Breast epithelium (tissue), 3 donors: ENCODE measurements at regions not wholly inside any gene's neighbourhood (a gene's known extent, or its start where the extent isn't known, plus 50 kb on each side); places are given as distances from the start of the nearest gene placed in this dataset.

Source experiments
- POLR2A ChIP-seq: fragments of 450-650 bp; IDR thresholded peaks from one replicate; pipeline ENCODE4 v1.6.1; 2016; ENCODE audit warnings: antibody characterized with exemption, mild to moderate bottlenecking, moderate library complexity
- POLR2AphosphoS5 ChIP-seq, 3 donors: sonication (generic); formaldehyde crosslinking; IDR thresholded peaks; one replicate each; pipeline ENCODE4 v1.6.1; 2017; ENCODE audit warnings: antibody characterized with exemption in 3 of 3
- TF ChIP-seq, protein P1 (sequence below), 3 donors: fragments of 450-650 bp; IDR thresholded peaks; one replicate each; pipeline ENCODE4 v1.5.1; 2016 to 2017; ENCODE audit warnings: antibody characterized with exemption in 3 of 3, mild to moderate bottlenecking in 3 of 3, moderate library complexity in 3 of 3

DNA sequence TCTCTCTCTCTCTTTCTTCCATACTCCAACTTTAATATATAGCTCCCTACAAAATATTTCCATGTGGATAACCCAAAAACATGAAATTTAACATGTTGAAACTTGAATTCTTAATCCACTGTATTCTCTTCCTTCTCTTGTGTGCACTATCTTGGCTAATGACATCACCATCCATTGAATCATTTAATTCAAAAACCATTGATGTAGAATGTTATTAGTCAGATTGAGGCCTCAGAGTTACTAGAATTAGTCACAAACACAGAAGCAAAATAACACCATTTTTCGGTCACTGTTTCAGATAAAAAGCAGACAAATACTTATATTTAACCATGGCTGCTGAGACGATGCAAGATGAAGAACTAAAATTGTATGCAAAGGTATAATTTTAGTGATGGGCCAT is 256.9 kb upstream of the LRRC3B start:
- TF ChIP-seq, protein P1, sequence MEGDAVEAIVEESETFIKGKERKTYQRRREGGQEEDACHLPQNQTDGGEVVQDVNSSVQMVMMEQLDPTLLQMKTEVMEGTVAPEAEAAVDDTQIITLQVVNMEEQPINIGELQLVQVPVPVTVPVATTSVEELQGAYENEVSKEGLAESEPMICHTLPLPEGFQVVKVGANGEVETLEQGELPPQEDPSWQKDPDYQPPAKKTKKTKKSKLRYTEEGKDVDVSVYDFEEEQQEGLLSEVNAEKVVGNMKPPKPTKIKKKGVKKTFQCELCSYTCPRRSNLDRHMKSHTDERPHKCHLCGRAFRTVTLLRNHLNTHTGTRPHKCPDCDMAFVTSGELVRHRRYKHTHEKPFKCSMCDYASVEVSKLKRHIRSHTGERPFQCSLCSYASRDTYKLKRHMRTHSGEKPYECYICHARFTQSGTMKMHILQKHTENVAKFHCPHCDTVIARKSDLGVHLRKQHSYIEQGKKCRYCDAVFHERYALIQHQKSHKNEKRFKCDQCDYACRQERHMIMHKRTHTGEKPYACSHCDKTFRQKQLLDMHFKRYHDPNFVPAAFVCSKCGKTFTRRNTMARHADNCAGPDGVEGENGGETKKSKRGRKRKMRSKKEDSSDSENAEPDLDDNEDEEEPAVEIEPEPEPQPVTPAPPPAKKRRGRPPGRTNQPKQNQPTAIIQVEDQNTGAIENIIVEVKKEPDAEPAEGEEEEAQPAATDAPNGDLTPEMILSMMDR (IDR thresholded peaks at IDR 0.05), result no peak
- TF ChIP-seq POLR2A, result no peak
- TF ChIP-seq POLR2AphosphoS5 (IDR thresholded peaks at IDR 0.05), result no peak
